ENCODE measurements at regions not wholly inside any gene's neighbourhood (a gene's known extent, or its start where the extent isn't known, plus 50 kb on each side); places are given as distances from the start of the nearest gene placed in this dataset.

GRCh38 chr6:12383448-12383847, 93.3 kb downstream of the EDN1 start:
- no peak for DNase-seq (ENCODE audit: low read depth in 2 of 2)

GRCh38 chr6:12384357-12384912, 94.3 kb downstream of the EDN1 start:
- DNase-seq (ENCODE audit: low read depth in 2 of 2), result no peak

GRCh38 chr6:12385316-12385715, 95.2 kb downstream of the EDN1 start:
- no peak for DNase-seq (ENCODE audit: low read depth in 2 of 2)

GRCh38 chr6:12386816-12387215, 96.7 kb downstream of the EDN1 start:
- DNase-seq (ENCODE audit: low read depth in 2 of 2), result no peak

GRCh38 chr6:12391472-12391871, 101.3 kb downstream of the EDN1 start:
- no peak for DNase-seq (ENCODE audit: low read depth in 2 of 2)

GRCh38 chr6:12392490-12392889, 102.3 kb downstream of the EDN1 start:
- no peak for DNase-seq (ENCODE audit: low read depth in 2 of 2)

GRCh38 chr6:12393100-12393499, 102.9 kb downstream of the EDN1 start:
- DNase-seq (ENCODE audit: low read depth in 2 of 2), result no peak

GRCh38 chr6:12394170-12394569, 104.0 kb downstream of the EDN1 start:
- DNase-seq (ENCODE audit: low read depth in 2 of 2), result no peak

- no peak for DNase-seq (ENCODE audit: low read depth in 2 of 2)
These were observed 105.7 kb downstream of the EDN1 start for GRCh38 chr6:12395898-12396297.

GRCh38 chr6:12401200-12401599, 111.0 kb downstream of the EDN1 start:
- DNase-seq (ENCODE audit: low read depth in 2 of 2), result no peak

GRCh38 chr6:12403201-12403826, 113.2 kb downstream of the EDN1 start:
- DNase-seq (ENCODE audit: low read depth in 2 of 2), result no peak

GRCh38 chr6:12403947-12404647, 113.9 kb downstream of the EDN1 start:
- no peak for DNase-seq (ENCODE audit: low read depth in 2 of 2)

- no peak for DNase-seq (ENCODE audit: low read depth in 2 of 2)
These were observed 114.5 kb downstream of the EDN1 start for GRCh38 chr6:12404651-12405050.

- DNase-seq (ENCODE audit: low read depth in 2 of 2), result no peak
These were observed 118.6 kb downstream of the EDN1 start for GRCh38 chr6:12408752-12409151.

- no peak for DNase-seq (ENCODE audit: low read depth in 2 of 2)
These were observed 120.8 kb downstream of the EDN1 start for GRCh38 chr6:12410946-12411345.

GRCh38 chr6:12414096-12414675, 124.0 kb downstream of the EDN1 start:
- no peak for DNase-seq (ENCODE audit: low read depth in 2 of 2)

GRCh38 chr6:12415980-12416598, 125.9 kb downstream of the EDN1 start:
- no peak for DNase-seq (ENCODE audit: low read depth in 2 of 2)

GRCh38 chr6:12417191-12417590, 127.0 kb downstream of the EDN1 start:
- DNase-seq (ENCODE audit: low read depth in 2 of 2), result no peak

GRCh38 chr6:12418946-12419345, 128.8 kb downstream of the EDN1 start:
- DNase-seq (ENCODE audit: low read depth in 2 of 2), result no peak

- no peak for DNase-seq (ENCODE audit: low read depth in 2 of 2)
These were observed 129.6 kb downstream of the EDN1 start for GRCh38 chr6:12419631-12420272.

- DNase-seq (ENCODE audit: low read depth in 2 of 2), result no peak
These were observed 130.5 kb downstream of the EDN1 start for GRCh38 chr6:12420626-12421025.

- no peak for DNase-seq (ENCODE audit: low read depth in 2 of 2)
These were observed 131.4 kb downstream of the EDN1 start for GRCh38 chr6:12421596-12421995.

Measured in stimulated activated CD8-positive, alpha-beta memory T cell treated with anti-CD3 and anti-CD28 coated beads, Interleukin-2, amount 100 ng/mL, for 48 hours (primary cell).